ENCODE measurements at regions not wholly inside any gene's neighbourhood (a gene's known extent, or its start where the extent isn't known, plus 50 kb on each side); places are given as distances from the start of the nearest gene placed in this dataset.

DNA sequence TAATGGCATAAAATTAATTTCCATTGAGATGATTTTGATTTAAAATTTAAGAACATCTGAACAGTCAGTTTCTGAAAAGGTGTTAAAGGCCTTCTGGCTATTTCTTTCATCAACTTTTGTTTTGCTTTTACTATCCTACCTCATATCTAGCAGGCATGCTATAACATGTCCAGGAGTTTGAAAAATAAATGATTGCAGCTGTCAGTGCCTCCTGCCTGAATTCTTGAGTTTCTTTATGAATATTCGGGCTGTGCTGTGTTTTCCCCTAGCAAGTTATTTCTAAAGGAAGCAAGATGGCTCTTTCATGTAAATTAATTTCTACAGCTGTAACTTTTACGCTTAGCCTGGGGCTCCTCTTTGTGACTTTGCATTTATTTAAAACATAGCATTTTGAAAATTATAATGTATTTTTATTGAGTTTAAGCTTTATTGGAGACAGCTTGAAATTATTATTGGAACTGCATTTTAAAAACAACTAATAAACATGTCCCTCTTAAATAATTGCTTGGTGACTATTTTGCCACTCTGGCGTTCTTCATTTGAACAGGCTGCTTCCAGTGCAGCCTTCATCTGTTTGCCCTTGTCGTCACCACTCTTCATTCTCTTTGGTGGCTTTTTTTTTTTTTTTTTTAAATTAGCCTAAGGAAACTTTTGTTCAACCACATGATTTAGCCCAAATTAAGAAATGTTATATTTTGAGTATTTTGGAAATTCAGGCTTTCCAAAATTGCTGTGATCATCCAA, 1083.4 kb upstream of the LRRN3 start:
- DNase-seq (ENCODE audit: low read depth, low spot score) = no peak

DNA sequence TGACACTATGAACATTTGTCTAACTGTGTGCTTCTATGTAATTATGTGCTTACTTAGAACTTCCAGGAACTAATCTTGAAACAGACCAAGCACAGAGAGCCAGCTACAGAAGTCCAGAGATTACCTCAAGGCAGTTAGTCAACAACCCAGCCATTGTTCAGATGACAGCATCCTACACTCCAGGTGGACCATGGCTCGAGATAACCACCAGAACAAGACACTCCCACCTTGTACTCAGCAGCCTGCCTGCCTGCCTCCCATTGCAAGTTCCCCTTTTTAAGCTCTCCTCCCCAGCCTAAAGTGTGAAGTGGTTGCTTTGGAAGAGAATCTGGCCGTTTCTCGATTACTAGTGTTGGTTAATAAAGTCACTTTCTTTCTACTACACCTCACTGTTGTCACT, 1080.6 kb upstream of the LRRN3 start:
- DNase-seq (ENCODE audit: low read depth, low spot score) = no peak

- DNase-seq (ENCODE audit: low read depth, low spot score) = no peak
Observed at GRCh38 chr7:110017405-110017804, 1073.5 kb upstream of the LRRN3 start.

DNA sequence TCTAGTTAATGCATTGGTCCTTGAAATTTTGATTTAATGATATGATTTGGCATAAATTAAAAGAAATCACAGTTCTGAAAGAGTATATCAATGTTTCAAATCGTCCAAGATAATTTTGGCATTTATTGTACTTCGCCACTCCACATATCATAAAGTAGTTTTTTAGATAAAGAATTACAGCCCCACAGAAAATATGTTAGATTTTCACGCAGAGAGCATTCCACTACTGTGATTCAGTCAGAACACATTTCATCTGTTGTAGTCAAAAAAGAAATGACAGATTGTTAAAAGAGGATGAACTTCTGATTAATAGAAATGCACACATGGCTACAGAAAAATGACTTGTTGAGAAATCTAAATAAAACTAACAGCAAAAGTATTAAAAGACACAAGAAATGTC, 1063.5 kb upstream of the LRRN3 start:
- no peak for DNase-seq (ENCODE audit: low read depth, low spot score)

GRCh38 chr7:110043519-110043918, 1047.4 kb upstream of the LRRN3 start:
- DNase-seq (ENCODE audit: low read depth, low spot score) = no peak

DNA sequence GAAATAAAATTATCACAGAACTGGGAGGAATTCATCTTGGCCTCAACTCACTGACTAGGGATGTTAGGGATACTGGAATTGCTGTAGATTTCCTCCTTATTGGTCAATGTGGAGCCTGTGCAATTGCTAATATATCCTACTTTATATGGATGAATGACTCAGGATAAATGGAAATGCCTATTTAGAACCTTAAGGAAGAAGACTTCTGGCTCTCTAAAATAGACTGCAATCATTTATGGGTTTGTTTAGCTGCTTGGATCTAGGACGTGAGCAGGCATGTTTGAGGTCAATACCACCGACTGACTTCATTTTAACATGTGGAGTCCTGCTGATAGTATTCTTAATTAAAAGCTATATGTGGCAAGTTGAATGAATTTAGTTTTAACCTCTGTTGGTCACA, 1040.1 kb upstream of the LRRN3 start:
- DNase-seq (ENCODE audit: low read depth, low spot score) = no peak

DNA sequence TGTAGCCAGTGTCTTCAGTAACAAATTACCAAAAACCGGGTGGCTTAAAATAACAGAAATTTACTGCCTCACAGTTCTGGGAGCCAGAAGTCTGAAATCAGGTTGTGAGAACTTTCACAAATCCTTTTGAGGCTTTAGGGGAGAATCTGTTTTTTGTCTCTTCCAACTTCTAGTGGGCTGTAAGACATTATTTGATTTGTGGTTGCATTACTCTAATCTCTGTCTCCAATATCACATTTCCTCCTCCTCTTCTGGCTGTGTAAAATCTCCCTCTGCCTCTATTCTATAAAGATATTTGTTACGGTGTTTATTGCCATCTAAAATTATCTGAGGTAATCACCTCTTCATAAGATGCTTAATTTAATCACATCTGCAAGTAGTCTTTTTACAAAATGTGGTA, 1039.6 kb upstream of the LRRN3 start:
- no peak for DNase-seq (ENCODE audit: low read depth, low spot score)

GRCh38 chr7:110056331-110056730, 1034.6 kb upstream of the LRRN3 start:
- DNase-seq (ENCODE audit: low read depth, low spot score) = no peak

DNA sequence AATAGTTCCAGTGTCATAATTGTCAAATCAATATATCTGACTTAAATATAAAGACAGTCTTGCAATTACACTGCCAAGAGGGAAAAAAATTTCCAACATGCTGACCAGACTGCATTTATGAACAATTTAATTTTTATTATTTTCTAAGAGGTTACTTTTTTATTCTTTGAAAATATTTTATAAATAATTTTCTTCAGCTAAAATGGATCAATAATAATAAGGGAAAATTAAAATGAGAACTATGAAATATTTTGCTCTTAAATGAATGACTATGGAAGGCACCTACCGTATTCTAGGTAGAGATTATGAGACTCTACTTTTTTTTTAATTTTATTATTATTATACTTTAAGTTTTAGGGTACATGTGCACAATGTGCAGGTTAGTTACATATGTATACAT, 1032.5 kb upstream of the LRRN3 start:
- DNase-seq (ENCODE audit: low read depth, low spot score) = no peak

DNA sequence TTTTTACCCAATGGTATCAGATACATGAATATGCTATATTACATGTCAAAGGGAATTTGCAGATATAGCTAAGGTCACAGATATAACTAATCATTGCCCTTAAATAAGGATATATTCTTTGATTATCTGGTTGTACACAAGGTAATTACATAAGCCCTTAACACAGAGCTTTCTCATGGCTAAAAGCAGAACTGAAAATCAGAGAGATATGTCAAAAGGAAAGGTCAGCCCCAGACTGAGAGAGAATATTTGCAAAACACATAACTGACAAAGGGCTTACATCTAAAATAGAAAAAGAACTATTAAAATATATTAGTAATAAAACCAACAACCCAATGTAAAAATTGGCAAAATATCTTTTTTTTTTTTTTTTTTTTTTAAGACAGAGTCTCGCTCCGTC, 1029.5 kb upstream of the LRRN3 start:
- DNase-seq (ENCODE audit: low read depth, low spot score) = no peak

DNA sequence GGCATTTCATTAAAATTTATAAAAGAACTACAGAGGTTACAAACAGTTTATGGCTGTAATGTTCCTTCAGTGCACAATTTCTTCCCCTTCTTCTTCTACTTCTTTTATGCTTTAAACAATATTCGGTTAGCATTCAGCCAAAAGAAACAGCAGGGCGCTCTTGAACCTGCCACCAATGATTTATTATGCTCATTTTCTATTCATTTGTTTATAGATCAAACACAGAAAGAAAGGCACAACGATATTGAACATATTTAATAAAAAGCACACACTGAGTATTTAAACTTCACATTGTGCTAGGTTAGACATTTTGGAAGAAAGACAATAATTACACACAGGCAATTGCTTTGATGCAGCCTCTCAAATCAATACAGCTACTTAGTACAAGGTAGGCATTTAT, 1025.8 kb upstream of the LRRN3 start:
- no peak for DNase-seq (ENCODE audit: low read depth, low spot score)

GRCh38 chr7:110066843-110067242, 1024.1 kb upstream of the LRRN3 start:
- DNase-seq (ENCODE audit: low read depth, low spot score) = no peak

DNA sequence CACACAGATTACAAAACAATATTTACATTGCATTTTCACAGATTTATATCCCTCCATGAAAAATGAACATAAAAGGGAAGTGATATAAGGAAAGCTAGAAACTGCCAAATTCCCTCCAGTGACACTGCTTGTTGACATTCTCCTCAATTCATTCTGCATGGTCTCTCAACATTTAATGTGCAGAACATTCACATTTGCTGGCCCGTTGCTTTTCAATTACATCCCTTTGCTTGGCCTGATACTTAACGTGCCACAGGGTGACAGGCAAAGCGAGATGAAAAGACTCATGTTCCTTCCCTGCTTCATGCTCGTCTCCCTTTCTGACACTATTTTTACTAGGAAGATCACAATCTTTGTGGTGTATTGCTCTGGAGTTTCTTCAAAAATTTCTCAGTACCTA, 1019.7 kb upstream of the LRRN3 start:
- no peak for DNase-seq (ENCODE audit: low read depth, low spot score)

DNA sequence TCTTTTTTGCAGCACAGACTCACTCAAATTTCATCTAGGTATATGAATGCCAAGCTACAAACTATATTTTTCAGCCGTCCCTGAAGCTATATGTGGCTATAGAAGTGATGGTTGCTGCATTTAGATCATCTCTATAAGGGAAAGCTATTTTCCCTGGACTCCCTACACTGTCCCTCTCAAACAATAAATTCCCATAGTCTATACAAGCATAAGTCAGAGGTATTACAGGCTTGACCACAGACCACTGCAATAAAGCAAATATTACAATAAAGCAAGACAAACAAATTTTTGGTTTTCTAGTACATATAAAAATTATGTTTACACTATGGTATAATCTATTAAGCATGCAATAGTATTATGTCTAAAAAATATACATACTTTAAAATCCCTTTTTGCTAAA, 1015.5 kb upstream of the LRRN3 start:
- no peak for DNase-seq (ENCODE audit: low read depth, low spot score)

DNA sequence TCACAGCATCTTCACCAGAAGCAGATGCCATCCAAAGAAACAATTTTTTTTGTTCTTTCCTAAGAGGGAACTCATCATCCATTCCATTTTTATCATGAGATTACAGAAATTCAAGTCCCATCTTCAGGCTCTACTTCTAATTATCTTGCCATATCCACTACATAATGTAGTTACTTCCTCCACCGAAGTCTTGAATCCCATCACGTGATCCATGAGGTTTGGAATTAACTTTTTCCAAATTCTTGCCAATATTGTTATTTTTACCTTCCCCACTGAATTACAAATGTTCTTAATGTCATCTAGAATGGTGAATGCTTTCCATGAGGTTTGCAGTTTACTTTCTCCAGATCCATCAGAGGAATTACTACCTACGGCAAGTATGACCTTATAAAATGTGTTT, 1014.7 kb upstream of the LRRN3 start:
- no peak for DNase-seq (ENCODE audit: low read depth, low spot score)

- DNase-seq (ENCODE audit: low read depth, low spot score) = no peak
Observed at GRCh38 chr7:110084181-110084807, 1006.6 kb upstream of the LRRN3 start.

- no peak for DNase-seq (ENCODE audit: low read depth, low spot score)
Observed at GRCh38 chr7:110090110-110090820, 1000.7 kb upstream of the LRRN3 start.

DNA sequence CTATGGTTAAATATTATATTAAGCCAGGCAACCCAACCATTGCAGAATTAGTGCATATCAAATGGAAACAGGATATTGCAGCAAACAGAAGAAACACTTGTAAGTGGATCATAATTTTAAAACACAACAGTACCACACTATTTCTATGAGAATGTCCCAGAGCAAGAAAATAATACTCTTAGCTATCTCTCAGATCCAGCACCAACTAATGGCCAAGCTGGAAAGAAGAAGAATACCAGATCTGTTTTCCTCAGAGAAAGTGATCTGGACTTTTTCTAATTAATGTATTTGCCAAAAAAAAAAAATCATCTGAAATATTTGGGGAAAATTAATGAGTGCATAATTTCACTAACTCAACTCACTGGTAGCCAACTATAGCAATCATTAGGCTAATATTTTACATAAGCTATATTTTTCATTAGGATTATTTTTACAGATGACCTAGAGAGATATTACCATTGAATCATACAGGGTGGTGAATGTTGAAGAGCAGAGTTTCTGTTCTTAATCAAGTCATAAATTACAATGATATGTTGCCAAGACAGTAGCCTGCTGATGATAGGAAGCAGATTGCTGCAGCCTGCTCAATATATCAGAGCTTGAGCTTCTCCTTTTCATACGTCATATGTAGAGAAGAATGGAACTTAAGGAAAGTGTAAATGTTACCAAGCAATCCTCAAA, 995.4 kb upstream of the LRRN3 start:
- no peak for DNase-seq (ENCODE audit: low read depth, low spot score)

DNA sequence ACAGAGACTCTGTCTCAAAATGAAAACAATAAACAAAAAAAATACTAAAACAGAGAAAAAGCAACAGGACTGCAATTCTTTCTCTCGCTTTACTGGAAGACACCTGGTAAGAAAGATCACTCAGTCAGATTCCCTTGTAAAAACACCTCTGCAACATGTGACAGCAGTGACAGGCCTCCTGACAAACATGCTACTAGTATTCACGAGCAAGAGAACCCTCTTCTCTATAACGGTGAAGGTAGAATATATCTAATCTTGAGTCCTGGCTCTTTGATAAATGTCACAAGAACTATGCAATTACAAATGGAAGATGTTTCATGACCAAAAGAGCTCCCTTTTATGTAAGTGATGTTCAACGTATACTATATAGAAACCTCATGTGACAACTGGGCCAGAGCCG, 986.7 kb upstream of the LRRN3 start:
- no peak for DNase-seq (ENCODE audit: low read depth, low spot score)

DNA sequence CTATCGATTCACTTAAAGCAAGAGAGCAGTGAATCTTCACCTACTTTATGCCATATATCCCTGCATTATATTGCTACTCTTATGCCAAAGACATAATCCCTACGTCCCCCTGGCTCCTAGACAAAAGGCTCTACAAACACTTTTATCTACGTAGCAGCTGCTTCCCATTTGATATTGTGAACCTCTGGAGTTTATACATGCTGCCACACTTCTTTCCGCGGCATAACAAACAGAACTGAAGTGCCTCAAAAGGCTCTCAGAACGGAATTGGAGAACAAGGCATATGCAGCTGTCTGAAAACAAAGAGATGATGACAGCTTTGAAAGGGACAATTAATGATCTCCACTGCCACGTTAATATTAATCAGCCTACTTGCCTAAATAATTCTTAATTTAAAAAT, 985.6 kb upstream of the LRRN3 start:
- DNase-seq (ENCODE audit: low read depth, low spot score) = no peak

- DNase-seq (ENCODE audit: low read depth, low spot score) = no peak
Observed at GRCh38 chr7:110105840-110106239, 985.1 kb upstream of the LRRN3 start.

GRCh38 chr7:110119883-110120581, 970.9 kb upstream of the LRRN3 start:
- no peak for DNase-seq (ENCODE audit: low read depth, low spot score)

All from brain pericyte (primary cell).